Suppressor macrophage treated with lipopolysaccharide for 1 hour (primary cell): ENCODE measurements at regions not wholly inside any gene's neighbourhood (a gene's known extent, or its start where the extent isn't known, plus 50 kb on each side); places are given as distances from the start of the nearest gene placed in this dataset.

ENCODE experiments used
- DNase-seq, 3 donors: peaks; one replicate each; pipeline ENCODE4 v3.0.0-alpha.2; 2020 to 2022

DNA sequence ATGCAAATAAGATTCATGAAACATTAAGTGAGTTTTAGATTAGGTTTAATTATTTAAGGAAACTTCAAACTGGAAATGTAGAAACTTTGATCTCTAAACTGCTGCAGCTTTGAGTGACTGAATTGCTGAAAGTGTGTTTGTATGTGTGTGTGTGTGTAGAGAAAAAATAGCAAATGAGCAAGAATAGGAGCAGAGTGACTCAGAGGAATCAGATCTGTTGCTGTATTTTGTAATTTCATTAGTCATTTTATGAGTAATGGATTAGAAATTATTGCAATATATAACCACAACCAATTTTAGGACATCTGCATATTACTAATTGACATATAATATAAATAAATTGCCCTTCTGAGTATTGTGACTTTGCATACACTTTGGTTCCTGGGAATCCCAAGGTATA is 52.8 kb upstream of the SLC9A9 start:
- peak; percentile 42 to 84 (median 82) for DNase-seq

DNA sequence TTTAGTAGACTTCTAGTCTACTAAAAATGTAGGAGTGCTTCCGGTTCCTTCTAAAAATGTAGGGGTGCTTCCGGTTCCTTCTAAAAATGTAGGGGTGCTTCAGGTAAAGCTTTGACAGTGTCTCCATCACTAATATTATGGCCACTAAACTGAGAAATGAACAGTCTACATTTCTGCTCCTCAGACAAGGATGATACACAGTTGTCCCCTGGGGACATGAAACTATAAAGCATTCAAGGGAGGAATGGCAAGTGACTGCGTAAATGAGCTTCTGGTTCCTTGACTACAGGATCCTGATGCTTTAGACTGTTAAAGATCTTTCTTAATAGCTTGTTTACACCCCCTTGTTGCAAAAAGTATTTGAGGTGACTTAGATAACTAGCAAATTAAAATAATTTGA is 53.9 kb upstream of the SLC9A9 start:
- DNase-seq = no peak

DNA sequence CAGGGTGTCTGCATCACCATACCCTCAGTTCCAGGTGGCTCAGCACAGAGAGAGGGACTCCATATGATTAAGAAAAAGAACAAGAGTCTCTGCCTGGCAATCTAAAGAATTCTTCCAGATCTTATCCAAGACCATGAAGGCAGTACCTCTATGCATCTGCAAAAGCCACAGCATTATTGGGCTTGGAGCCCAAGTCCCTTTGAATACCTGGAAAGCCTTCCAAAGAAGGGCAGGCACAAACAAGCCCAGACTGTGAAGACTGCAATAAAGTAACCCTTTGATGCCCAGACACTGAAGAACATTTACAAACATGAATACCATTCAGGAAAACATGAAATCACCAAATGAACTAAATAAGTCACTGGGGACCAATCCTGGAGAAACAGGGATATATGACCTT is 60.9 kb upstream of the DIPK2A start:
- DNase-seq = no peak

DNA sequence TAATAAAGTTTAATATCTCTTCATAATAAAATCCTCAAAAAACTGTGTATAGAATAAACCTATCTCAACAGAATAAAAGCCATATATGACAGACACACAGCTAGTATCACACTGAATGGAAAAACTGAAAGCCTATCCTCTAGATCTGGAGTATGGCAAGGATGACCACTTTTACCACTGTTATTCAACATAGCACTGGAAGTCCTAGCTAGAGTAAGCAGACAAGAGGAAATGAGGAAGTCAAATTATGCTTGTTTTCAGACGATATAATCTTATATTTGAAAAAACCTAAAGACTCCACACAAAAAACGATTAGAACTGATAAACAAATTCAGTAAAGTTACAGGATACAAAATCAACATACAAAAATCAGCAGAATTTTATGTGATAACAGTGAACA is 57.4 kb upstream of the DIPK2A start:
- DNase-seq = peak in 1 of 3 donors; percentile 9

GRCh38 chr3:143918848-143919247 is 52.8 kb upstream of the DIPK2A start:
- DNase-seq = no peak

- DNase-seq = peak; percentile 26 to 68 (median 62)
Measured at GRCh38 chr3:143921176-143921575, 50.4 kb upstream of the DIPK2A start.
